Suprapubic skin (tissue), 4 donors: ENCODE measurements at regions not wholly inside any gene's neighbourhood (a gene's known extent, or its start where the extent isn't known, plus 50 kb on each side); places are given as distances from the start of the nearest gene placed in this dataset.

Experiments
- DNase-seq, 2 donors: peaks; one replicate each; pipeline ENCODE4 v3.0.0-alpha.2; 2019; ENCODE audit warnings: low spot score in 2 of 2
- H3K27ac ChIP-seq: fragments of 200-600 bp; sonication (generic); one replicate; pipeline ENCODE4 v1.5.1; 2019
- H3K27me3 ChIP-seq: fragments of 200-600 bp; sonication (generic); one replicate; pipeline ENCODE4 v1.5.1; 2019
- H3K36me3 ChIP-seq: fragments of 200-600 bp; sonication (generic); one replicate; pipeline ENCODE4 v1.5.1; 2019
- H3K4me1 ChIP-seq: fragments of 200-600 bp; sonication (generic); one replicate; pipeline ENCODE4 v1.5.1; 2019
- H3K4me3 ChIP-seq: fragments of 200-600 bp; sonication (generic); one replicate; pipeline ENCODE4 v1.5.1; 2019; ENCODE audit warnings: mild to moderate bottlenecking
- H3K9me3 ChIP-seq: fragments of 200-600 bp; sonication (generic); one replicate; pipeline ENCODE4 v1.5.1; 2019
- EP300 ChIP-seq: sonication (generic); formaldehyde crosslinking; IDR thresholded peaks from one replicate; pipeline ENCODE4 v1.6.1; 2017; ENCODE audit warnings: antibody characterized with exemption
- POLR2A ChIP-seq, 2 donors: fragments of 450-650 bp; IDR thresholded peaks; one replicate each; pipeline ENCODE4 v1.6.1; 2017; ENCODE audit warnings: antibody characterized with exemption in 2 of 2, mild to moderate bottlenecking in 2 of 2, moderate library complexity in 2 of 2
- POLR2AphosphoS5 ChIP-seq, 3 donors: sonication (generic); formaldehyde crosslinking; IDR thresholded peaks; one replicate each; pipeline ENCODE4 v1.6.1; 2017; ENCODE audit warnings: antibody characterized with exemption in 3 of 3
- WGBS: methylation state at CpG from one replicate; pipeline ENCODE4 v1.1.5; 2018; 5-methylcytosine and 5-hydroxymethylcytosine counted together
- TF ChIP-seq, protein P1 (sequence below), 2 donors: fragments of 200-600 bp in 1 of 2; fragments of 450-650 bp in 1 of 2; sonication (generic) in 1 of 2; IDR thresholded peaks; one replicate each; pipeline ENCODE4 v1.5.1; 2016 to 2019; ENCODE audit warnings: antibody characterized with exemption in 2 of 2, mild to moderate bottlenecking in 1 of 2, moderate library complexity in 1 of 2

DNA sequence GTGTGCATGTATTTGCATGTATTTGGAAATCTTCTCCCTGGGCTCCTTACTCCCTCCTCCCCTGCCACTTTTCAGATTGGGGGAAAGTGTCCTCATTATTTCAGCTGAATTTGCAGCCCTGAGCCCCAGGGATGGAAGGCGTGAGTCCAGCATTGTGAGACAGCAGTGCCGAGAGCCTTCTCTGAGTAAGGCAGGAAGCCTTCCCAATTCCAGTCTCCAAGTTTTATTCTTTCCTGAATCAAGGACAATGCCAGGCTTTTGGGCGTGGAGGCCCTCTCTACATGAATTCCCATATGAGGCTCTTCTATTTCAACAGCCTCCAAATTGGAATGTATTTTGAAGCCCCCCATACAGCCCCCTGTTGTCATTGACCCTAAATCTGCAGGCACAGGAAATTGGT is 163.5 kb downstream of the ACKR3 start:
- H3K36me3 ChIP-seq = no peaks in the 10 kb centered on the region
- H3K4me3 ChIP-seq = no peak overlapping the region
- DNase-seq = no peak
- peaks cover 18% of the 10 kb centered on the region for H3K4me1 ChIP-seq
- 53% methylated on average over 3 of the region's 3 CpGs for WGBS
- no peak overlapping the region for H3K27ac ChIP-seq
- TF ChIP-seq EP300 = no peak
- no peak for TF ChIP-seq POLR2AphosphoS5 (IDR thresholded peaks at IDR 0.05)
- TF ChIP-seq, protein P1, sequence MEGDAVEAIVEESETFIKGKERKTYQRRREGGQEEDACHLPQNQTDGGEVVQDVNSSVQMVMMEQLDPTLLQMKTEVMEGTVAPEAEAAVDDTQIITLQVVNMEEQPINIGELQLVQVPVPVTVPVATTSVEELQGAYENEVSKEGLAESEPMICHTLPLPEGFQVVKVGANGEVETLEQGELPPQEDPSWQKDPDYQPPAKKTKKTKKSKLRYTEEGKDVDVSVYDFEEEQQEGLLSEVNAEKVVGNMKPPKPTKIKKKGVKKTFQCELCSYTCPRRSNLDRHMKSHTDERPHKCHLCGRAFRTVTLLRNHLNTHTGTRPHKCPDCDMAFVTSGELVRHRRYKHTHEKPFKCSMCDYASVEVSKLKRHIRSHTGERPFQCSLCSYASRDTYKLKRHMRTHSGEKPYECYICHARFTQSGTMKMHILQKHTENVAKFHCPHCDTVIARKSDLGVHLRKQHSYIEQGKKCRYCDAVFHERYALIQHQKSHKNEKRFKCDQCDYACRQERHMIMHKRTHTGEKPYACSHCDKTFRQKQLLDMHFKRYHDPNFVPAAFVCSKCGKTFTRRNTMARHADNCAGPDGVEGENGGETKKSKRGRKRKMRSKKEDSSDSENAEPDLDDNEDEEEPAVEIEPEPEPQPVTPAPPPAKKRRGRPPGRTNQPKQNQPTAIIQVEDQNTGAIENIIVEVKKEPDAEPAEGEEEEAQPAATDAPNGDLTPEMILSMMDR (IDR thresholded peaks at IDR 0.05) = no peak
- no peak for TF ChIP-seq POLR2A (IDR thresholded peaks at IDR 0.05)
- H3K9me3 ChIP-seq = no peaks in the 10 kb centered on the region
- peaks cover 5% of the 10 kb centered on the region for H3K27me3 ChIP-seq

DNA sequence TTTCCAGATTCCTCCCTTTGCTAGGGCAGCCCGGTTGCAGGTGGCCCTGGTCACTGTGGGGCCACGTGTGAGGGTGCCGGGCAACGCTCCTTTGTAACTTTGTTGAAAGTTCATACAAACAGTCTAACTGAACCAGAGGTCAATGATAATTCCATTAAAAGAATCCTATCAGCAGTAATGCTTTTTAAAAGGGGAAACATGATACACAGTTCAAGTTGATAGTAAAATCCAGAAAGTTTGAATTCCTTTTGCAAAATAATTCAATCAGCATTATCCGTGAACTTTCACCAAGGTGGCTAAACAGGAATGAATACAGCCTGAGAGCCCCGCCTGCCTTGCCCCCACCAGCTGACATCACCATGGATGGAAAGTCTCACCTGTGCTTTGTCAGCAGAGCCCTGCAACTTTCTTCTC is 166.2 kb downstream of the ACKR3 start:
- Histone ChIP-seq H3K9me3 (no peaks in the 10 kb centered on the region), H3K4me1 (peaks cover 18% of the 10 kb centered on the region), H3K36me3 (no peaks in the 10 kb centered on the region), H3K27me3 (peaks cover 5% of the 10 kb centered on the region), H3K4me3 (no peak overlapping the region), H3K27ac (no peak overlapping the region)
- no peak for DNase-seq
- TF ChIP-seq POLR2AphosphoS5 (IDR thresholded peaks at IDR 0.05) (no peak), POLR2A (IDR thresholded peaks at IDR 0.05) (no peak), EP300 (no peak)
- TF ChIP-seq, protein P1 (IDR thresholded peaks at IDR 0.05) = no peak
- 94% methylated on average over 6 of the region's 6 CpGs for whole genome bisulfite sequencing

DNA sequence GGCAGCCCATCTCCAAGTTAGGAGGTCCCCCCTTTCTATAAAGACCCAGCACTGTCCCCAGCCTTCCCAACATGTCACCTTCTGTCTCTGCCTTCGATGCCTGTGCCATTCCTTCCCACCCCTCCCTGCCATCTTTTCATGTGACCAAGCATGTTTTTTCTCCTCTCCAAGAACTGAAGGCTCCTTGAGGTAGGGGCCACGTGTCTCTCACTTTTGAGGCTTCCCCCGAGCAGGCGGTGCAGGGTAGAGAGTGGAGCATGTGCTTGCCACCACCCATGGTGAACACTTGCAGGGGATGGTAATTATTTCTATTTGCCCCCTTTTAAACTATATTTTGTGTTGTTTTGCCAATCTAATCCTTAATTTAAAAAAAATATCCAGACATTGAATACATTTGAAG is 168.4 kb downstream of the ACKR3 start:
- DNase-seq = peak in 1 of 2 donors; percentile 40
- H3K27me3 ChIP-seq = peaks cover 5% of the 10 kb centered on the region
- H3K4me3 ChIP-seq = no peak overlapping the region
- no peaks in the 10 kb centered on the region for H3K36me3 ChIP-seq
- no peaks in the 10 kb centered on the region for H3K9me3 ChIP-seq
- no peak overlapping the region for H3K27ac ChIP-seq
- WGBS = 87% methylated on average over 4 of the region's 4 CpGs
- TF ChIP-seq POLR2AphosphoS5 (IDR thresholded peaks at IDR 0.05) (no peak), POLR2A (IDR thresholded peaks at IDR 0.05) (no peak), EP300 (no peak)
- TF ChIP-seq, protein P1 (IDR thresholded peaks at IDR 0.05) = no peak
- peaks cover 3% of the 10 kb centered on the region for H3K4me1 ChIP-seq

DNA sequence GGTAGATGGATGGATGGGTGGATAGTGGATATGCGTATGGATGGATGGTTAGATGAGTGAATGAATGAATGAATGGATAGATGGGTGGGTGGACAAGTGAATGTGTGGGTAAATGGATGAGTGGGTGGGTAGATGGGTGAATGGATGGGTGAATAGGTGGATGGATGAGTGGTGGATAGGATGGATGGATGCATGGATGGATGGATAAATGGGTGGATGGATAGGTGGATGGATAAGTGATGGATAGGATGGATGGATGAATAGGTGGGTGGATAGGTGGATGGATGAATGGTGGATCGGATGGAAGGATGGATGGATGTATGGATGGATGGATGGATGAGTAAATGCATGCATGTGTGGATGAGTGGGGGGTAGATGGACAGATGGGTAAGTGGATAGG is 169.3 kb downstream of the ACKR3 start:
- TF ChIP-seq EP300 (no peak), POLR2A (IDR thresholded peaks at IDR 0.05) (no peak), POLR2AphosphoS5 (IDR thresholded peaks at IDR 0.05) (no peak)
- TF ChIP-seq, protein P1 (IDR thresholded peaks at IDR 0.05) = no peak
- no peak overlapping the region for H3K27ac ChIP-seq
- DNase-seq = peak in 1 of 2 donors; percentile 6
- peaks cover 5% of the 10 kb centered on the region for H3K27me3 ChIP-seq
- H3K36me3 ChIP-seq = no peaks in the 10 kb centered on the region
- H3K9me3 ChIP-seq = no peaks in the 10 kb centered on the region
- H3K4me3 ChIP-seq = no peak overlapping the region
- peaks cover 10% of the 10 kb centered on the region for H3K4me1 ChIP-seq
- 94% methylated on average over 2 of the region's 2 CpGs for WGBS

DNA sequence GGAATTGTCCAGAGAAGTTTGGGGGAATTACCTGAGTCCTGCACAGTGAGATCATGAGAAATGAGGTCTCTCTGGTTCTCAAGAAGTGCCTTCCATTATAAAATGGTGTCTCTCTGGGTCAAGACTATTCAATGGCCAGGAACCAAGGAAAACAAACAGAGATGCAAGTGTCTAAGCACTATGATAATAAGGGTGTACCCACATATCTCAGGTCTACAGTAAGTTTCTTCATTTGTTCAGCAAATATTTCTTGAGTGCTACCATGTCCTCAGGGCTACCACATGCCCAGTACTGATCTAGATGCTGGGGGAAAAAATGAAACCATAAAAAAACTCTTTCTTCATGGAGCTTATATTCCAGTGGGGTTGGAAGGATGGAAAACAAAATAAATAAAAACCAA is 170.0 kb downstream of the ACKR3 start:
- no peak for TF ChIP-seq POLR2A (IDR thresholded peaks at IDR 0.05)
- no peak for TF ChIP-seq EP300
- no peak for TF ChIP-seq POLR2AphosphoS5 (IDR thresholded peaks at IDR 0.05)
- TF ChIP-seq, protein P1 (IDR thresholded peaks at IDR 0.05) = no peak
- DNase-seq = no peak
- H3K36me3 ChIP-seq = no peaks in the 10 kb centered on the region
- H3K4me3 ChIP-seq = no peak overlapping the region
- peaks cover 16% of the 10 kb centered on the region for H3K4me1 ChIP-seq
- peaks cover 5% of the 10 kb centered on the region for H3K27me3 ChIP-seq
- H3K27ac ChIP-seq = no peak overlapping the region
- no peaks in the 10 kb centered on the region for H3K9me3 ChIP-seq
